C4-2B (cell line): ENCODE measurements at regions not wholly inside any gene's neighbourhood (a gene's known extent, or its start where the extent isn't known, plus 50 kb on each side); places are given as distances from the start of the nearest gene placed in this dataset.

Source experiments
- CTCF ChIP-seq: fragments of 450-650 bp; conservative IDR thresholded peaks from 2 replicates; pipeline ENCODE4 v1.5.1; 2017; ENCODE audit warnings: mild to moderate bottlenecking
- ZFX ChIP-seq: fragments of 450-650 bp; IDR thresholded peaks from 2 replicates; pipeline ENCODE4 v1.6.1; 2017

GRCh38 chr11:107271425-107271824, 186.2 kb downstream of the CWF19L2 start:
- TF ChIP-seq CTCF (no peak), ZFX (no peak)
